WTC11 (cell line): ENCODE measurements at regions not wholly inside any gene's neighbourhood (a gene's known extent, or its start where the extent isn't known, plus 50 kb on each side); places are given as distances from the start of the nearest gene placed in this dataset.

Experiments used
- AFF4 ChIP-seq: sonication (generic); formaldehyde crosslinking; IDR thresholded peaks from 2 replicates; pipeline ENCODE4 v1.8.1; 2023; ENCODE audit warnings: mild to moderate bottlenecking, missing genetic modification reagents, borderline replicate concordance
- ATF1 ChIP-seq: sonication (generic); formaldehyde crosslinking; IDR thresholded peaks from 2 replicates; pipeline ENCODE4 v1.8.1; 2023; ENCODE audit warnings: mild to moderate bottlenecking, moderate library complexity, missing genetic modification reagents
- ERG ChIP-seq: fragments of 250-450 bp; sonication (Bioruptor Pico); IDR thresholded peaks from 2 replicates; pipeline ENCODE4 v1.8.0; 2021; ENCODE audit warnings: mild to moderate bottlenecking
- IRF1 ChIP-seq: sonication (generic); formaldehyde crosslinking; IDR thresholded peaks from 2 replicates; pipeline ENCODE4 v1.8.0; 2023; ENCODE audit warnings: missing genetic modification reagents
- JUN ChIP-seq: sonication (generic); formaldehyde crosslinking; IDR thresholded peaks from 2 replicates; pipeline ENCODE4 v1.8.0; 2023; ENCODE audit warnings: mild to moderate bottlenecking, missing genetic modification reagents
- MLX ChIP-seq: sonication (generic); formaldehyde crosslinking; IDR thresholded peaks from 2 replicates; pipeline ENCODE4 v1.8.1; 2023; ENCODE audit warnings: mild to moderate bottlenecking, missing genetic modification reagents, moderate library complexity
- PREB ChIP-seq: sonication (generic); formaldehyde crosslinking; IDR thresholded peaks from 2 replicates; pipeline ENCODE4 v1.8.1; 2022; ENCODE audit warnings: mild to moderate bottlenecking, missing genetic modification reagents, moderate library complexity, borderline replicate concordance
- USF1 ChIP-seq: sonication (generic); formaldehyde crosslinking; IDR thresholded peaks from 2 replicates; pipeline ENCODE4 v1.8.0; 2022; ENCODE audit warnings: mild to moderate bottlenecking, missing genetic modification reagents
- ZNF396 ChIP-seq: fragments of 250-450 bp; sonication (Bioruptor Pico); IDR thresholded peaks from 2 replicates; pipeline ENCODE4 v1.8.0; 2021; ENCODE audit warnings: mild to moderate bottlenecking, moderate library complexity, borderline replicate concordance
- ZNF425 ChIP-seq: fragments of 250-450 bp; sonication (Bioruptor Pico); conservative IDR thresholded peaks from 2 replicates; pipeline ENCODE4 v1.9.0; 2021; ENCODE audit warnings: mild to moderate bottlenecking
- ZNF512 ChIP-seq: sonication (generic); formaldehyde crosslinking; IDR thresholded peaks from 2 replicates; pipeline ENCODE4 v1.8.1; 2022; ENCODE audit warnings: missing genetic modification reagents, borderline replicate concordance
- ZNF532 ChIP-seq: fragments of 250-450 bp; sonication (Bioruptor Pico); IDR thresholded peaks from 2 replicates; pipeline ENCODE4 v1.9.0; 2021; ENCODE audit warnings: mild to moderate bottlenecking, borderline replicate concordance

- TF ChIP-seq USF1 (CRISPR knock-in tag) (no peak), JUN (no peak), ZNF532 (CRISPR knock-in tag) (no peak), ZNF425 (CRISPR knock-in tag) (no peak), ZNF512 (CRISPR knock-in tag) (no peak), AFF4 (no peak), ERG (CRISPR knock-in tag) (no peak), ATF1 (CRISPR knock-in tag) (no peak), IRF1 (CRISPR knock-in tag) (no peak), MLX (CRISPR knock-in tag) (no peak), PREB (CRISPR knock-in tag) (no peak), ZNF396 (CRISPR knock-in tag) (no peak)
- TF ChIP-seq, all 79 proteins: peak for 0
Measured at GRCh38 chr10:78169214-78169613, 135.6 kb downstream of the RPS24 start (continued).
